Smooth muscle cell (in vitro differentiated cells): ENCODE measurements at regions not wholly inside any gene's neighbourhood (a gene's known extent, or its start where the extent isn't known, plus 50 kb on each side); places are given as distances from the start of the nearest gene placed in this dataset.

Experiments used
- DNase-seq: peaks from one replicate; lab custom pipeline; 2025; ENCODE audit not compliant: unreplicated experiment; lab: John Stamatoyannopoulos, UW
- H2AFZ ChIP-seq: fragments of 200-600 bp; sonication (generic); 2 replicates; pipeline ENCODE4 v1.6.0; 2016; ENCODE audit warnings: antibody characterized with exemption, low read depth, mild to moderate bottlenecking
- H3F3A ChIP-seq: fragments of 200-600 bp; sonication (generic); 2 replicates; pipeline ENCODE4 v1.6.0; 2017; ENCODE audit warnings: antibody characterized with exemption, low read depth
- H3K27ac ChIP-seq: fragments of 200-600 bp; sonication (generic); 2 replicates; pipeline ENCODE4 v1.5.1; 2016; ENCODE audit warnings: low read depth, mild to moderate bottlenecking
- H3K27me3 ChIP-seq: fragments of 200-600 bp; sonication (generic); 2 replicates; pipeline ENCODE4 v1.6.1; 2016; ENCODE audit warnings: low read depth, mild to moderate bottlenecking
- H3K36me3 ChIP-seq: fragments of 200-600 bp; sonication (generic); 2 replicates; pipeline ENCODE4 v1.5.1; 2016; ENCODE audit warnings: low read depth
- H3K4me1 ChIP-seq: fragments of 200-600 bp; sonication (generic); 2 replicates; pipeline ENCODE4 v1.5.1; 2016; ENCODE audit warnings: low read depth
- H3K4me2 ChIP-seq: fragments of 200-600 bp; sonication (generic); 2 replicates; pipeline ENCODE4 v1.6.0; 2016; ENCODE audit warnings: mild to moderate bottlenecking
- H3K4me3 ChIP-seq: fragments of 200-600 bp; sonication (generic); 2 replicates; pipeline ENCODE4 v1.5.1; 2016; ENCODE audit warnings: mild to moderate bottlenecking
- H3K79me2 ChIP-seq: fragments of 200-600 bp; sonication (generic); 2 replicates; pipeline ENCODE4 v1.6.0; 2016; ENCODE audit warnings: low read depth, mild to moderate bottlenecking
- H3K9ac ChIP-seq: fragments of 200-600 bp; sonication (generic); 2 replicates; pipeline ENCODE4 v1.6.0; 2016; ENCODE audit warnings: low read depth
- H3K9me3 ChIP-seq: fragments of 200-600 bp; sonication (generic); replicated peaks from 2 replicates; pipeline ENCODE4 v1.5.1; 2016; ENCODE audit warnings: low read depth
- H4K20me1 ChIP-seq: fragments of 200-600 bp; sonication (generic); 2 replicates; pipeline ENCODE4 v1.6.0; 2016; ENCODE audit warnings: low read depth
- WGBS: methylation state at CpG from one replicate; pipeline ENCODE4 v1.1.7; 2016; ENCODE audit warnings: low lambda C conversion rate; 5-methylcytosine and 5-hydroxymethylcytosine counted together
- TF ChIP-seq, protein P1 (sequence below): fragments of 200-600 bp; sonication (generic); IDR thresholded peaks from 2 replicates; pipeline ENCODE4 v1.5.1; 2017; ENCODE audit warnings: borderline replicate concordance, mild to moderate bottlenecking, antibody characterized with exemption; ENCODE audit not compliant: insufficient read depth, poor library complexity, severe bottlenecking

DNA sequence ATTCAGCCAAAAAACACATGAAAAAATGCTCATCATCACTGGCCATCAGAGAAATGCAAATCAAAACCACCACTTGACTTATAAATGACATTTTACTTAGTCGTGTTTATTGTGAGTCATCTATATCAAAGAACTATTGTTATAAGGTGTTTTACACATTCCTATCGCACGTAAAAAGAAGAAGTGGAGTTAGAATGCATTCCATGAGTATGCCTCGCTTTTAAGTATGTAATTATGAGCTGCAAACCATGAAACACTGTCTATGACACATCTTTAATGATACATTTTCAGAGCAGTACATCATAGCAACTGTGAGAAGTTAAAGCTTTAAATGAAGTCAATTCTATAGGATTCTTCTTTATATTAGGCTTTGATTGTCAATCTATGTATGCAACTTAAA, 614.3 kb upstream of the ADAMTS5 start:
- H3K4me2 ChIP-seq: no peak overlapping the region

DNA sequence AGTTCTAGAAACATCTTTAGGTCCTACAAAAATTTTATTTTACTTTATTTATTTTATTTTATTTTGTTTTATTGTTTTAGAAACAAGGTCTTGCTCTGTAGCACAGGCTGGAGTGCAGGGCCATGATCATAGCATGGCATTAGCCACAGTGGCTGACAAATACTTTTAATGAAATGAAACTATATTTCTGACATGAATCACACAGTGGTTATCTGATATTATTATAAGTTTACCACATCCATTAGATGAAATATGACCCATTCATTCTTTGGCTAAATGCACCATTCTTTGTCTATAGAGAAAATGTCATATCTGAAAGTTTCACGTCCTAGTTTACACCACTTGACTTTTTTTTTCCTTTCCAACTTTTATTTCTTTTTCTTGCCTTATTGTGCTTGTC, 613.4 kb upstream of the ADAMTS5 start:
- DNase-seq: no peak
- H3K9me3 ChIP-seq: no peaks in the 10 kb centered on the region

More for the DNA sequence above, 614.3 kb upstream of the ADAMTS5 start:
- H2AFZ ChIP-seq: no peak overlapping the region
- H3K36me3 ChIP-seq: no peaks in the 10 kb centered on the region
- H3K27me3 ChIP-seq: no peaks in the 10 kb centered on the region
- no peaks in the 10 kb centered on the region for H3K4me1 ChIP-seq
- TF ChIP-seq, protein P1, sequence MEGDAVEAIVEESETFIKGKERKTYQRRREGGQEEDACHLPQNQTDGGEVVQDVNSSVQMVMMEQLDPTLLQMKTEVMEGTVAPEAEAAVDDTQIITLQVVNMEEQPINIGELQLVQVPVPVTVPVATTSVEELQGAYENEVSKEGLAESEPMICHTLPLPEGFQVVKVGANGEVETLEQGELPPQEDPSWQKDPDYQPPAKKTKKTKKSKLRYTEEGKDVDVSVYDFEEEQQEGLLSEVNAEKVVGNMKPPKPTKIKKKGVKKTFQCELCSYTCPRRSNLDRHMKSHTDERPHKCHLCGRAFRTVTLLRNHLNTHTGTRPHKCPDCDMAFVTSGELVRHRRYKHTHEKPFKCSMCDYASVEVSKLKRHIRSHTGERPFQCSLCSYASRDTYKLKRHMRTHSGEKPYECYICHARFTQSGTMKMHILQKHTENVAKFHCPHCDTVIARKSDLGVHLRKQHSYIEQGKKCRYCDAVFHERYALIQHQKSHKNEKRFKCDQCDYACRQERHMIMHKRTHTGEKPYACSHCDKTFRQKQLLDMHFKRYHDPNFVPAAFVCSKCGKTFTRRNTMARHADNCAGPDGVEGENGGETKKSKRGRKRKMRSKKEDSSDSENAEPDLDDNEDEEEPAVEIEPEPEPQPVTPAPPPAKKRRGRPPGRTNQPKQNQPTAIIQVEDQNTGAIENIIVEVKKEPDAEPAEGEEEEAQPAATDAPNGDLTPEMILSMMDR: no peak
- no peak for DNase-seq
- H4K20me1 ChIP-seq: no peaks in the 10 kb centered on the region
- H3K27ac ChIP-seq: peak overlapping the region; percentile 40
- no peak overlapping the region for H3K4me3 ChIP-seq
- no peaks in the 10 kb centered on the region for H3K79me2 ChIP-seq
- H3K9me3 ChIP-seq: no peaks in the 10 kb centered on the region
- no peak overlapping the region for H3K9ac ChIP-seq
- WGBS: 66% methylated on average over 4 of the region's 4 CpGs
- no peaks in the 10 kb centered on the region for H3F3A ChIP-seq

DNA sequence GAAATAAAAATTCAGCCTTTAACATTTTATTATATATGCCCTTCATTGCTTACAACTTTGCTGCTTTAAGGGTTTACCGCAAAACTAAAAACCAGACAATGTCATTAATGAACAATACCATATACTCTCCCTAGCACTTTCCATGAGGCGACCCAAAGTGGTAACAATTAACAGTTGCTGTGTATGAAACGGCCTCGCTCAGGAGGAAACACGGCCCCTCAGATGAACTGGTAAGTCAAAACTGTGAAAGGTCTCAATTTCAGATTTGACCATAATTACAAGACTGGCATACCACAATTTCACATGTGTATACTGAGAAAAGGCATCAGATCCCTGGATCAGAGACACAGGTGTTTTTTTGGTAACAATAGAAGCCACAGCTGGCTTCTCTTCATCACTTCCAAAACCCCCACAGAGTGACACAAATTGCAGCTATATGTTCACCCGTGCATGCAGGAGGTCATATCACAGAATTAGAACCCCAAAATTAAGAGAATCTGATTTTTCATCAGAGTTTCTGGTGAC, 611.9 kb upstream of the ADAMTS5 start:
- 98% methylated on average over 6 of the region's 6 CpGs for WGBS
- TF ChIP-seq, protein P1: no peak

More for the DNA sequence above, 613.4 kb upstream of the ADAMTS5 start:
- Histone ChIP-seq H3K9ac (no peak overlapping the region), H3K4me3 (no peak overlapping the region), H3F3A (no peaks in the 10 kb centered on the region), H3K27ac (peak overlapping the region; percentile 31), H3K36me3 (no peaks in the 10 kb centered on the region), H3K27me3 (no peaks in the 10 kb centered on the region), H2AFZ (no peak overlapping the region), H3K4me1 (no peaks in the 10 kb centered on the region), H3K79me2 (no peaks in the 10 kb centered on the region), H3K4me2 (no peak overlapping the region), H4K20me1 (no peaks in the 10 kb centered on the region)
- TF ChIP-seq, protein P1: no peak
- 81% methylated on average over 1 of the region's 1 CpG for WGBS

DNA sequence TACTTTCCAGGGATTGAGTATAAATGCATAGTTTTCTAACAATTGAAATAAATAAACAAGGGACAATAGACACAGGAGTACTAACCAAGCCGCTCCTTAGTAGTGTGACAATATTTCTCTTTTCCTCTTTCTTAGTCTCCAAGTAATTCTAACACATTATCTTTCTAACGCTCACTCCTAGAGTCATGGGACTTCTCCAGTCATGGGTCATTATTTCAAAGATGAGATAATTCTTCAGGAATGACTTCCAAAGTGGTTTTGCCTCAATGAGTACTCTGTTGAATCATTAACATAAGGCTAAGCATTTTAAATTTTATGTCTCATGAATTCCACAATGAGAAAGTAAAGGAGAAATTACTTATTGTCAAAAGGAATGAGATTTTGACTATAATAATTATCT, 605.8 kb upstream of the ADAMTS5 start:
- 50% methylated on average over 2 of the region's 2 CpGs for WGBS
- no peak for DNase-seq
- Histone ChIP-seq H3K9ac (peak overlapping the region; percentile 88), H3K27me3 (no peaks in the 10 kb centered on the region), H3K4me2 (peak overlapping the region; percentile 21), H3F3A (no peaks in the 10 kb centered on the region), H3K27ac (peak overlapping the region; percentile 97), H3K4me1 (no peaks in the 10 kb centered on the region), H3K9me3 (no peaks in the 10 kb centered on the region), H3K36me3 (no peaks in the 10 kb centered on the region), H2AFZ (peak overlapping the region; percentile 6), H3K4me3 (no peak overlapping the region), H4K20me1 (no peaks in the 10 kb centered on the region), H3K79me2 (no peaks in the 10 kb centered on the region)
- TF ChIP-seq, protein P1: no peak

More for the DNA sequence above, 611.9 kb upstream of the ADAMTS5 start:
- H3K9ac ChIP-seq: no peak overlapping the region
- no peaks in the 10 kb centered on the region for H3K79me2 ChIP-seq
- no peaks in the 10 kb centered on the region for H3K27me3 ChIP-seq
- H3K4me2 ChIP-seq: no peak overlapping the region
- no peaks in the 10 kb centered on the region for H3K9me3 ChIP-seq
- no peaks in the 10 kb centered on the region for H3K36me3 ChIP-seq
- H3F3A ChIP-seq: no peaks in the 10 kb centered on the region
- no peaks in the 10 kb centered on the region for H3K4me1 ChIP-seq
- H2AFZ ChIP-seq: no peak overlapping the region
- H3K27ac ChIP-seq: no peak overlapping the region
- no peak overlapping the region for H3K4me3 ChIP-seq
- DNase-seq: no peak
- no peaks in the 10 kb centered on the region for H4K20me1 ChIP-seq
